ENCODE measurements at regions not wholly inside any gene's neighbourhood (a gene's known extent, or its start where the extent isn't known, plus 50 kb on each side); places are given as distances from the start of the nearest gene placed in this dataset.
"Not testable (repeated sequence)": the region's sequence is repeated elsewhere in the genome, so short reads cannot be mapped to it uniquely, and the experiment has no call there.

GRCh38 chr10:117805139-117805538, 241.6 kb downstream of the RAB11FIP2 start:
- peaks cover 0 to 13% of the 10 kb centered on the region in 2 donors for H3K4me1 ChIP-seq (ENCODE audit: control insufficient read depth in 2 of 2, insufficient read depth in 1 of 2, low read depth in 1 of 2, low read length in 2 of 2)
- H3K27ac ChIP-seq (replicated peaks; ENCODE audit: low read length), result no peak overlapping the region
- H3K18ac ChIP-seq (ENCODE audit: low read length), result peak overlapping the region; percentile 11
- peak overlapping the region; percentile 9 for H2AK5ac ChIP-seq (ENCODE audit: low read depth, low read length)
- H4K91ac ChIP-seq (ENCODE audit: low read depth, low read length, poor library complexity), result no peak overlapping the region
- H3K27me3 ChIP-seq (ENCODE audit: control insufficient read depth in 3 of 3, insufficient read depth in 3 of 3, low read depth in 1 of 3, low read length in 3 of 3), result peaks cover 0 to 4% (median 0%) of the 10 kb centered on the region in 3 experiments
- no peak overlapping the region for H3K14ac ChIP-seq (ENCODE audit: low read length)
- no peak overlapping the region for H4K8ac ChIP-seq (ENCODE audit: low read depth, low read length)
- no peak overlapping the region for H2AFZ ChIP-seq (ENCODE audit: low read length)
- H3K9ac ChIP-seq (ENCODE audit: low read depth, low read length, poor library complexity), result no peak overlapping the region
- no peak overlapping the region for H2BK15ac ChIP-seq (ENCODE audit: low read length)
- H3K4ac ChIP-seq (ENCODE audit: low read length), result no peak overlapping the region
- WGBS, 2 donors (ENCODE audit: extremely low coverage in 2 of 2, insufficient read length in 2 of 2, insufficient replicate concordance in 1 of 2), result no CpG with 5 or more reads among the region's 13 CpGs
- H2BK12ac ChIP-seq (ENCODE audit: low read length), result no peak overlapping the region
- DNase-seq (ENCODE audit: low spot score), result no peak
- H2BK120ac ChIP-seq (ENCODE audit: low read depth, low read length), result no peak overlapping the region
- H3K36me3 ChIP-seq (replicated peaks in 1 of 2; ENCODE audit: control insufficient read depth in 2 of 2, insufficient read depth in 2 of 2, low read length in 2 of 2), result no peaks in the 10 kb centered on the region
- H3K4me2 ChIP-seq (ENCODE audit: insufficient read depth, low read length, poor library complexity, severe bottlenecking), result no peak overlapping the region
- no peak overlapping the region for H2BK5ac ChIP-seq (ENCODE audit: low read length)
- H3K23ac ChIP-seq (ENCODE audit: low read depth, low read length, poor library complexity), result no peak overlapping the region
- H3K9me3 ChIP-seq (replicated peaks in 1 of 2; ENCODE audit: control insufficient read depth in 2 of 2, insufficient read depth in 1 of 2, low read depth in 1 of 2, low read length in 2 of 2), result no peaks in the 10 kb centered on the region
- H3K4me3 ChIP-seq (ENCODE audit: low read length in 2 of 2), result no peak overlapping the region
- H3K79me1 ChIP-seq (ENCODE audit: low read depth, low read length), result no peaks in the 10 kb centered on the region

GRCh38 chr10:117807441-117807840, 239.3 kb downstream of the RAB11FIP2 start:
- H3K9me3 ChIP-seq (replicated peaks in 1 of 2; ENCODE audit: control insufficient read depth in 2 of 2, insufficient read depth in 1 of 2, low read depth in 1 of 2, low read length in 2 of 2), result peaks cover 0 to 2% of the 10 kb centered on the region in 2 donors
- H3K36me3 ChIP-seq (replicated peaks in 1 of 2; ENCODE audit: control insufficient read depth in 2 of 2, insufficient read depth in 2 of 2, low read length in 2 of 2), result no peaks in the 10 kb centered on the region
- no peak overlapping the region for H3K18ac ChIP-seq (ENCODE audit: low read length)
- no peak overlapping the region for H3K4me3 ChIP-seq (ENCODE audit: low read length in 2 of 2)
- no peak overlapping the region for H4K91ac ChIP-seq (ENCODE audit: low read depth, low read length, poor library complexity)
- DNase-seq (ENCODE audit: low spot score), result no peak
- no peak overlapping the region for H3K4me2 ChIP-seq (ENCODE audit: insufficient read depth, low read length, poor library complexity, severe bottlenecking)
- no peak overlapping the region for H3K9ac ChIP-seq (ENCODE audit: low read depth, low read length, poor library complexity)
- no peak overlapping the region for H2BK15ac ChIP-seq (ENCODE audit: low read length)
- whole genome bisulfite sequencing, 2 donors (ENCODE audit: extremely low coverage in 2 of 2, insufficient read length in 2 of 2, insufficient replicate concordance in 1 of 2), result no CpG with 5 or more reads among the region's 4 CpGs
- H3K4me1 ChIP-seq (ENCODE audit: control insufficient read depth in 2 of 2, insufficient read depth in 1 of 2, low read depth in 1 of 2, low read length in 2 of 2), result peaks cover 0 to 11% of the 10 kb centered on the region in 2 donors
- H3K27me3 ChIP-seq (ENCODE audit: control insufficient read depth in 3 of 3, insufficient read depth in 3 of 3, low read depth in 1 of 3, low read length in 3 of 3), result peaks cover 0 to 4% (median 0%) of the 10 kb centered on the region in 3 experiments
- H2BK5ac ChIP-seq (ENCODE audit: low read length), result no peak overlapping the region
- no peak overlapping the region for H4K8ac ChIP-seq (ENCODE audit: low read depth, low read length)
- no peak overlapping the region for H2BK120ac ChIP-seq (ENCODE audit: low read depth, low read length)
- H2AK5ac ChIP-seq (ENCODE audit: low read depth, low read length), result no peak overlapping the region
- no peak overlapping the region for H3K14ac ChIP-seq (ENCODE audit: low read length)
- no peak overlapping the region for H2AFZ ChIP-seq (ENCODE audit: low read length)
- H3K27ac ChIP-seq (replicated peaks; ENCODE audit: low read length), result no peak overlapping the region
- no peak overlapping the region for H3K4ac ChIP-seq (ENCODE audit: low read length)
- H3K79me1 ChIP-seq (ENCODE audit: low read depth, low read length), result no peaks in the 10 kb centered on the region
- H3K23ac ChIP-seq (ENCODE audit: low read depth, low read length, poor library complexity), result no peak overlapping the region
- no peak overlapping the region for H2BK12ac ChIP-seq (ENCODE audit: low read length)

GRCh38 chr10:117815816-117816215, 230.9 kb downstream of the RAB11FIP2 start:
- no CpG with 5 or more reads among the region's 2 CpGs for WGBS, 2 donors (ENCODE audit: extremely low coverage in 2 of 2, insufficient read length in 2 of 2, insufficient replicate concordance in 1 of 2)
- not testable (repeated sequence) for H3K9ac ChIP-seq (ENCODE audit: low read depth, low read length, poor library complexity); H2AFZ ChIP-seq (ENCODE audit: low read length); H3K9me3 ChIP-seq (replicated peaks in 1 of 2; ENCODE audit: control insufficient read depth in 2 of 2, insufficient read depth in 1 of 2, low read depth in 1 of 2, low read length in 2 of 2); H3K18ac ChIP-seq (ENCODE audit: low read length); H2AK5ac ChIP-seq (ENCODE audit: low read depth, low read length); H3K27me3 ChIP-seq (ENCODE audit: control insufficient read depth in 3 of 3, insufficient read depth in 3 of 3, low read depth in 1 of 3, low read length in 3 of 3); DNase-seq (ENCODE audit: low spot score); H3K4me1 ChIP-seq (ENCODE audit: control insufficient read depth in 2 of 2, insufficient read depth in 1 of 2, low read depth in 1 of 2, low read length in 2 of 2); H2BK5ac ChIP-seq (ENCODE audit: low read length); H3K79me1 ChIP-seq (ENCODE audit: low read depth, low read length); H3K27ac ChIP-seq (replicated peaks; ENCODE audit: low read length); H3K4me3 ChIP-seq (ENCODE audit: low read length in 2 of 2); H4K8ac ChIP-seq (ENCODE audit: low read depth, low read length); H4K91ac ChIP-seq (ENCODE audit: low read depth, low read length, poor library complexity); H3K4me2 ChIP-seq (ENCODE audit: insufficient read depth, low read length, poor library complexity, severe bottlenecking); H2BK120ac ChIP-seq (ENCODE audit: low read depth, low read length); H3K23ac ChIP-seq (ENCODE audit: low read depth, low read length, poor library complexity); H3K14ac ChIP-seq (ENCODE audit: low read length); H2BK12ac ChIP-seq (ENCODE audit: low read length); H2BK15ac ChIP-seq (ENCODE audit: low read length); H3K36me3 ChIP-seq (replicated peaks in 1 of 2; ENCODE audit: control insufficient read depth in 2 of 2, insufficient read depth in 2 of 2, low read length in 2 of 2); H3K4ac ChIP-seq (ENCODE audit: low read length)

GRCh38 chr10:117817116-117817515, 229.6 kb downstream of the RAB11FIP2 start:
- Histone ChIP-seq H3K18ac (ENCODE audit: low read length) (no peak overlapping the region), H3K4me2 (ENCODE audit: insufficient read depth, low read length, poor library complexity, severe bottlenecking) (no peak overlapping the region), H2AK5ac (ENCODE audit: low read depth, low read length) (no peak overlapping the region), H2BK15ac (ENCODE audit: low read length) (no peak overlapping the region), H3K36me3 (replicated peaks in 1 of 2; ENCODE audit: control insufficient read depth in 2 of 2, insufficient read depth in 2 of 2, low read length in 2 of 2) (no peaks in the 10 kb centered on the region), H2BK5ac (ENCODE audit: low read length) (no peak overlapping the region), H3K79me1 (ENCODE audit: low read depth, low read length) (no peaks in the 10 kb centered on the region), H4K91ac (ENCODE audit: low read depth, low read length, poor library complexity) (no peak overlapping the region), H3K9ac (ENCODE audit: low read depth, low read length, poor library complexity) (no peak overlapping the region), H3K4me3 (ENCODE audit: low read length in 2 of 2) (no peak overlapping the region), H3K14ac (ENCODE audit: low read length) (no peak overlapping the region), H3K23ac (ENCODE audit: low read depth, low read length, poor library complexity) (peak overlapping the region; percentile 52), H2BK120ac (ENCODE audit: low read depth, low read length) (no peak overlapping the region), H3K27ac (replicated peaks; ENCODE audit: low read length) (no peak overlapping the region), H4K8ac (ENCODE audit: low read depth, low read length) (no peak overlapping the region), H3K4ac (ENCODE audit: low read length) (no peak overlapping the region), H2BK12ac (ENCODE audit: low read length) (no peak overlapping the region), H3K9me3 (replicated peaks in 1 of 2; ENCODE audit: control insufficient read depth in 2 of 2, insufficient read depth in 1 of 2, low read depth in 1 of 2, low read length in 2 of 2) (no peaks in the 10 kb centered on the region), H3K4me1 (ENCODE audit: control insufficient read depth in 2 of 2, insufficient read depth in 1 of 2, low read depth in 1 of 2, low read length in 2 of 2) (peaks cover 0 to 7% of the 10 kb centered on the region in 2 donors), H2AFZ (ENCODE audit: low read length) (no peak overlapping the region), H3K27me3 (ENCODE audit: control insufficient read depth in 3 of 3, insufficient read depth in 3 of 3, low read depth in 1 of 3, low read length in 3 of 3) (peaks cover 0 to 4% (median 0%) of the 10 kb centered on the region in 3 experiments)
- DNase-seq (ENCODE audit: low spot score), result no peak
- no CpG with 5 or more reads among the region's 3 CpGs for WGBS, 2 donors (ENCODE audit: extremely low coverage in 2 of 2, insufficient read length in 2 of 2, insufficient replicate concordance in 1 of 2)
